Endothelial cell (in vitro differentiated cells): ENCODE measurements at regions not wholly inside any gene's neighbourhood (a gene's known extent, or its start where the extent isn't known, plus 50 kb on each side); places are given as distances from the start of the nearest gene placed in this dataset.

Source experiments
- DNase-seq: peaks from one replicate; pipeline ENCODE4 v3.0.0; 2021; ENCODE audit warnings: low spot score
- H3K27ac Mint-ChIP-seq: one replicate; pipeline ENCODE4 v1.8.0; 2021; ENCODE audit warnings: mixed read lengths, inconsistent platforms; ENCODE audit not compliant: unreplicated experiment
- H3K27me3 Mint-ChIP-seq: one replicate; pipeline ENCODE4 v1.8.0; 2021; ENCODE audit warnings: mild to moderate bottlenecking, moderate library complexity, mixed read lengths, inconsistent platforms; ENCODE audit not compliant: unreplicated experiment
- H3K36me3 Mint-ChIP-seq: one replicate; pipeline ENCODE4 v1.8.0; 2021; ENCODE audit warnings: mild to moderate bottlenecking, low read depth, mixed read lengths, inconsistent platforms; ENCODE audit not compliant: unreplicated experiment
- H3K4me1 Mint-ChIP-seq: one replicate; pipeline ENCODE4 v1.8.0; 2021; ENCODE audit warnings: mild to moderate bottlenecking, mixed read lengths, inconsistent platforms; ENCODE audit not compliant: unreplicated experiment
- H3K4me3 Mint-ChIP-seq: one replicate; pipeline ENCODE4 v1.8.0; 2021; ENCODE audit warnings: mild to moderate bottlenecking, mixed read lengths, inconsistent platforms; ENCODE audit not compliant: unreplicated experiment
- H3K9me3 Mint-ChIP-seq: one replicate; pipeline ENCODE4 v1.8.0; 2021; ENCODE audit warnings: mixed read lengths, inconsistent platforms; ENCODE audit not compliant: unreplicated experiment
- TF ChIP-seq, protein P1 (sequence below): fragments of 200-600 bp; sonication (generic); IDR thresholded peaks from one replicate; pipeline ENCODE4 v1.5.0; 2021; ENCODE audit warnings: antibody characterized with exemption; ENCODE audit not compliant: unreplicated experiment

DNA sequence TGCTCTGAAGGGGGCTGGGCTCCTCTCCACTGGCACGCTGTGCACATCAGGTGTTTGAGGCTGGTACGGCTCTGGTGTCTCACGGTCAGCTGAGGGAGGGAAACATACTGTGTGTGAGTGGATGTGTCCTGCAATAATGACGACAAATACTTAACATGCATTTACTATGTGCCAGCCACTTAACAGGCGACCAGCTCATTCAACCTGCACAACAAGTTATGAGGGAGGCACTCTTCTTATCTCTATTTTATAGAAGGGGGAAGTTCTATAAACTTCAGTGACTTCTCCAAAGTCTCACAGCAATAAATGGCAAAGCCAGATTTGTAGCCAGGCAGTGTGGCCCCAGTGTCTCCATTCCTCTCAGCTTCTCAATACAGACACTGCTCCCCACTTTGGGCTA lies 83.1 kb upstream of the LINGO1 start:
- Mint-ChIP-seq H3K27ac (no peak overlapping the region), H3K4me3 (no peak overlapping the region)

DNA sequence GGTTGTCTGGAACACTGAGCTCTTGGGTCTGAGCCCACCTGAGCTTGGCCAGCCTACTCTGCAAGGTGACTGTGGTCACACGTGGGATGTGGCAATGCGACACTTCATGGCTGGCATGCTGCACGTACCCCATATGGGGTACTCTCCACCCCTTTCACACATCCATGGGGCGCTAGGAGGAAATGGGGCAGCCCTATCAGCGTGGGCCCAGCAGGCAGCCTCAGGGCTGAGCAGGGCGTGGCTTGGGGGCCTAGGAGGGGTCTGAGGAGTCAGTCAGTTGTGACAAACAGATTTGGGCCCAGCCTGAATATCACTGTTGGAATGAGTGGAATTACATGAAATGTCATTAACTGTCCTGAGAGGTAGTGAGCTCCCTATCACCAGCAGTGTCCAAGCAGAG lies 82.3 kb upstream of the LINGO1 start:
- Mint-ChIP-seq H3K36me3 (peaks cover 4% of the 10 kb centered on the region), H3K4me1 (peaks cover 15% of the 10 kb centered on the region), H3K4me3 (no peak overlapping the region), H3K9me3 (no peaks in the 10 kb centered on the region), H3K27ac (no peak overlapping the region), H3K27me3 (peaks cover 14% of the 10 kb centered on the region)
- no peak for DNase-seq
- TF ChIP-seq, protein P1, sequence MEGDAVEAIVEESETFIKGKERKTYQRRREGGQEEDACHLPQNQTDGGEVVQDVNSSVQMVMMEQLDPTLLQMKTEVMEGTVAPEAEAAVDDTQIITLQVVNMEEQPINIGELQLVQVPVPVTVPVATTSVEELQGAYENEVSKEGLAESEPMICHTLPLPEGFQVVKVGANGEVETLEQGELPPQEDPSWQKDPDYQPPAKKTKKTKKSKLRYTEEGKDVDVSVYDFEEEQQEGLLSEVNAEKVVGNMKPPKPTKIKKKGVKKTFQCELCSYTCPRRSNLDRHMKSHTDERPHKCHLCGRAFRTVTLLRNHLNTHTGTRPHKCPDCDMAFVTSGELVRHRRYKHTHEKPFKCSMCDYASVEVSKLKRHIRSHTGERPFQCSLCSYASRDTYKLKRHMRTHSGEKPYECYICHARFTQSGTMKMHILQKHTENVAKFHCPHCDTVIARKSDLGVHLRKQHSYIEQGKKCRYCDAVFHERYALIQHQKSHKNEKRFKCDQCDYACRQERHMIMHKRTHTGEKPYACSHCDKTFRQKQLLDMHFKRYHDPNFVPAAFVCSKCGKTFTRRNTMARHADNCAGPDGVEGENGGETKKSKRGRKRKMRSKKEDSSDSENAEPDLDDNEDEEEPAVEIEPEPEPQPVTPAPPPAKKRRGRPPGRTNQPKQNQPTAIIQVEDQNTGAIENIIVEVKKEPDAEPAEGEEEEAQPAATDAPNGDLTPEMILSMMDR = no peak

More for the DNA sequence above, 83.1 kb upstream of the LINGO1 start:
- peaks cover 15% of the 10 kb centered on the region for H3K4me1 Mint-ChIP-seq
- no peaks in the 10 kb centered on the region for H3K9me3 Mint-ChIP-seq
- peaks cover 4% of the 10 kb centered on the region for H3K36me3 Mint-ChIP-seq
- H3K27me3 Mint-ChIP-seq = peaks cover 16% of the 10 kb centered on the region
- no peak for DNase-seq
- TF ChIP-seq, protein P1 = no peak

DNA sequence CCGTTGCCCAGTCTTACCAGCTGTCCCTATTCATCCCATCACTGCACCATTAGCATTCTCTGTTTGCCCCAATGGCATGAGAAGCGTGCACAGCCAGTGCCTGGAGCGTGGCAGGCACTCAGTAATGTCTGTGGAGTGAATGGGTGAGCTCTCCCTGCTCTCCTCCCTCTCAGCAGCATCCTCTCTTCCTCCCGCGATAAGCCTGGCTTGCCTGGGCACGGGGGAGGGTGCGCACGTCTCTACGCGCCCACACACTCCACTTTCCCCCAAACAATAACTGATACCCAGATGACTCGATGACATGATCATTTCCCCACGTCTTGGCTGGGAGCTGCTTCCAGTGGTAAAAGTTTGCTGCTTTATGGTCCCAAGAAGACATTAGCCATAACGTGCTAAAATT lies 81.8 kb upstream of the LINGO1 start:
- Mint-ChIP-seq H3K27me3 (peaks cover 14% of the 10 kb centered on the region), H3K36me3 (peaks cover 1% of the 10 kb centered on the region), H3K4me1 (peaks cover 15% of the 10 kb centered on the region), H3K27ac (no peak overlapping the region), H3K9me3 (no peaks in the 10 kb centered on the region), H3K4me3 (no peak overlapping the region)
- no peak for DNase-seq
- TF ChIP-seq, protein P1 = no peak

DNA sequence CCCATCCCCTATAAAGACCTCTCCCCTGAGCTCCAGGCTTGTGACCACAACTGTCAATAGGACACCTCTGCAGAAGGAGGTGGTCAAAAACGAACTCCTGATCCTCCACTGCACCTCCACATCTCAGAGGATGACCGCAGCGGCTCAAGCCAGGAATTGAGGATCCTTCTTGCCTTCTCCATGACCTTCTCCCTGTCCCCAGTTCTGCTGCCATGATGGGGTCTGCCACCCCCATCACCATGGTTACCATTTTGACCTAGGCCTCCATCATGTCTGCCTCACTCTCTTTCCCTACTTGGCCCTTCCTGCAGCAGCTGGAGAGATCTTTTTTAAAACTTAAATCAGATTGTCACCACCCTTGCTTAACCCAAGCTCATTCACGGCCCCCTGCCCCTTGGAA lies 81.3 kb upstream of the LINGO1 start:
- TF ChIP-seq, protein P1 = no peak
- no peaks in the 10 kb centered on the region for H3K9me3 Mint-ChIP-seq
- H3K4me3 Mint-ChIP-seq = no peak overlapping the region
- H3K4me1 Mint-ChIP-seq = peaks cover 15% of the 10 kb centered on the region
- H3K36me3 Mint-ChIP-seq = no peaks in the 10 kb centered on the region
- H3K27ac Mint-ChIP-seq = no peak overlapping the region
- no peak for DNase-seq
- H3K27me3 Mint-ChIP-seq = peaks cover 14% of the 10 kb centered on the region

DNA sequence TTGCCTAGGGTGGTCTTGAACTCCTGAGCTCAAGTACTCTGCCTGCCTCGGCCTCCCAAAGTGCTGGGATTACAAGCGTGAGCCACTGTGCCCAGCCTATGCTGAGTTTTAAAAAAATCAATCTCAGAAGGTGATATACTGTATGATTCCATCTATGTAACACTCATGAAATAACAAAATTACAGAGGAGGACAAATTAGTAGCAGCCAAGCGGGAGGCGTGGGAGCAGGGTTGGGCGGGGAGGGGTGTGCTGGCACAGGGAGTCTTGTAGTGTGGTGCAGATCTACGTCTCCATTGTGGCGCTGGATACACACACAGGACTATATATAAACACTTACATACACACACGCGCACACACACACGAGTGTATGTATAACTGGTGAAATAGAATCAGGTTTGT lies 80.6 kb upstream of the LINGO1 start:
- Mint-ChIP-seq H3K27me3 (peaks cover 14% of the 10 kb centered on the region), H3K4me3 (no peak overlapping the region), H3K4me1 (peaks cover 15% of the 10 kb centered on the region), H3K9me3 (no peaks in the 10 kb centered on the region), H3K36me3 (no peaks in the 10 kb centered on the region), H3K27ac (no peak overlapping the region)
- TF ChIP-seq, protein P1 = no peak
- DNase-seq = no peak
